ENCODE measurements at regions not wholly inside any gene's neighbourhood (a gene's known extent, or its start where the extent isn't known, plus 50 kb on each side); places are given as distances from the start of the nearest gene placed in this dataset.

DNA sequence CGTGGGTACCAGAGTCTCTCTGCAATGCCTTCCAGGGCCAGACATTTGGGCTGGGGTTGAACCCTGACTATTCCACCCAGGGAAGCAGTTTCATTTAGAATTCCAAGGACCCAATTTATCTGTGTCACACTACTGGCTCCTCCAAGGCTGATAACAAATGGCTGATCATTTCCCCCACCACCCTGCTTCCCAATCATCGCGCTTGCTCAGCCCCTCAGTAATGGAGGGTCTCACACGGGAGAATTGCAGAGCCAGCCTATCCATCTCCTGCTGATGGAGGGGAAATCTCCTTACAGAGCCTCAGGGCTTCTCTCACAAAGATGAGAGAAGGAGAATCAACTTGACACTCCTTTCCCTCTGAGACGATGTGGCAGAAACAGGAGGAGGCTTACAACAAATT, 78.4 kb upstream of the WSCD2 start (continued):
- TF ChIP-seq EP300 (IDR thresholded peaks at IDR 0.05; ENCODE audit: borderline replicate concordance in 1 of 2, low read depth in 1 of 2, low read length in 1 of 2), result no peak
- TF ChIP-seq, protein P1, sequence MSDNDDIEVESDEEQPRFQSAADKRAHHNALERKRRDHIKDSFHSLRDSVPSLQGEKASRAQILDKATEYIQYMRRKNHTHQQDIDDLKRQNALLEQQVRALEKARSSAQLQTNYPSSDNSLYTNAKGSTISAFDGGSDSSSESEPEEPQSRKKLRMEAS (IDR thresholded peaks at IDR 0.05; ENCODE audit: low read depth), result no peak
- no peak for TF ChIP-seq TAF1 (IDR thresholded peaks at IDR 0.05; ENCODE audit: borderline replicate concordance, low read depth, low read length)
- no peak for TF ChIP-seq RXRA (IDR thresholded peaks at IDR 0.05; ENCODE audit: borderline replicate concordance, low read depth)

DNA sequence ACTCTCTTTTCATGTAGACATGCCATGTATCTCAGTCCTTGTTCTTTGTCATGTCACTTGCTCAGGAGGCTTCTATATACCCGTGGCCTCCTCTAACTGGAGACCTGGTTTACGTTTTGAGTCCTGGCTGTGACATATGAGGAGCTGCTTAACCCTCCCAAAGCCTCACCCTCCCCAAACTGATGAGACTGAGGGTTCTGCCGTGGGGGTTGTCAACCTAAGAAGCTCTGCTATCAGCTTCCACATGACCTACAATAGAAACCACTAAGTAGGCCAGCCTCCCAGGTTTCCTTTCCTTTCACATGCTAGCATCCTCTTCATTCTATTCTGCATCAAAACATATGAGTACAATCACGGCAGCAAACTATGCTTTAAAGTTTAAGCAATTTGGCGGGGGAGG, 76.8 kb upstream of the WSCD2 start:
- no peaks in the 10 kb centered on the region for H4K20me1 ChIP-seq (ENCODE audit: insufficient read depth)

More for the DNA sequence above, 76.8 kb upstream of the WSCD2 start:
- Histone ChIP-seq H3K27ac (ENCODE audit: low read depth in 2 of 2, low read length in 1 of 2) (no peak overlapping the region), H3K9ac (no peak overlapping the region), H2AFZ (ENCODE audit: low read depth) (no peak overlapping the region), H3K36me3 (replicated peaks in 1 of 2; ENCODE audit: control insufficient read depth in 1 of 2, insufficient read depth in 2 of 2, low read length in 1 of 2) (no peaks in the 10 kb centered on the region), H3K4me1 (ENCODE audit: control insufficient read depth in 1 of 2, insufficient read depth in 2 of 2, low read depth in 1 of 2, low read length in 1 of 2) (peaks cover 0 to 10% of the 10 kb centered on the region in 2 experiments; a peak in 2 of 4 replicates), H3K79me2 (ENCODE audit: insufficient read depth) (no peaks in the 10 kb centered on the region), H3F3A (replicated peaks; ENCODE audit: insufficient read depth) (no peaks in the 10 kb centered on the region), H3K9me2 (no peaks in the 10 kb centered on the region), H3K9me3 (no peaks in the 10 kb centered on the region), H3K27me3 (ENCODE audit: insufficient read depth) (no peaks in the 10 kb centered on the region), H3K4me3 (ENCODE audit: low read depth in 2 of 2, low read length in 1 of 2) (no peak overlapping the region), H3K4me2 (no peak overlapping the region)
- WGBS (ENCODE audit: low lambda C conversion rate), result 22% methylated on average over 5 of the region's 5 CpGs
- ChIA-PET POLR2A (no interaction called here), CTCF (interaction anchor here (1.5 kb wide), 1 partner anchor 61 kb away, joined by 5 read pairs; no protein-coding TSS in a partner anchor)
- TF ChIP-seq RCOR1 (IDR thresholded peaks at IDR 0.05; ENCODE audit: low read length), result no peak
- TF ChIP-seq EZH2phosphoT487 (IDR thresholded peaks at IDR 0.05; ENCODE audit: borderline replicate concordance, low read depth), result no peak
- TF ChIP-seq, protein P2, sequence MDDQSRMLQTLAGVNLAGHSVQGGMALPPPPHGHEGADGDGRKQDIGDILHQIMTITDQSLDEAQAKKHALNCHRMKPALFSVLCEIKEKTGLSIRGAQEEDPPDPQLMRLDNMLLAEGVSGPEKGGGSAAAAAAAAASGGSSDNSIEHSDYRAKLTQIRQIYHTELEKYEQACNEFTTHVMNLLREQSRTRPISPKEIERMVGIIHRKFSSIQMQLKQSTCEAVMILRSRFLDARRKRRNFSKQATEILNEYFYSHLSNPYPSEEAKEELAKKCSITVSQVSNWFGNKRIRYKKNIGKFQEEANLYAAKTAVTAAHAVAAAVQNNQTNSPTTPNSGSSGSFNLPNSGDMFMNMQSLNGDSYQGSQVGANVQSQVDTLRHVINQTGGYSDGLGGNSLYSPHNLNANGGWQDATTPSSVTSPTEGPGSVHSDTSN (IDR thresholded peaks at IDR 0.05), result no peak
- TF ChIP-seq GABPA (IDR thresholded peaks at IDR 0.05; ENCODE audit: low read depth), result no peak
- TF ChIP-seq, protein P3, sequence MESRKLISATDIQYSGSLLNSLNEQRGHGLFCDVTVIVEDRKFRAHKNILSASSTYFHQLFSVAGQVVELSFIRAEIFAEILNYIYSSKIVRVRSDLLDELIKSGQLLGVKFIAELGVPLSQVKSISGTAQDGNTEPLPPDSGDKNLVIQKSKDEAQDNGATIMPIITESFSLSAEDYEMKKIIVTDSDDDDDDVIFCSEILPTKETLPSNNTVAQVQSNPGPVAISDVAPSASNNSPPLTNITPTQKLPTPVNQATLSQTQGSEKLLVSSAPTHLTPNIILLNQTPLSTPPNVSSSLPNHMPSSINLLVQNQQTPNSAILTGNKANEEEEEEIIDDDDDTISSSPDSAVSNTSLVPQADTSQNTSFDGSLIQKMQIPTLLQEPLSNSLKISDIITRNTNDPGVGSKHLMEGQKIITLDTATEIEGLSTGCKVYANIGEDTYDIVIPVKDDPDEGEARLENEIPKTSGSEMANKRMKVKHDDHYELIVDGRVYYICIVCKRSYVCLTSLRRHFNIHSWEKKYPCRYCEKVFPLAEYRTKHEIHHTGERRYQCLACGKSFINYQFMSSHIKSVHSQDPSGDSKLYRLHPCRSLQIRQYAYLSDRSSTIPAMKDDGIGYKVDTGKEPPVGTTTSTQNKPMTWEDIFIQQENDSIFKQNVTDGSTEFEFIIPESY (IDR thresholded peaks at IDR 0.05; ENCODE audit: borderline replicate concordance, low read depth), result no peak
- no peak for TF ChIP-seq USF2 (IDR thresholded peaks at IDR 0.05; ENCODE audit: borderline replicate concordance, low read depth, low read length)
- no peak for TF ChIP-seq FOXM1 (IDR thresholded peaks at IDR 0.05; ENCODE audit: low read depth)
- TF ChIP-seq ELF1 (IDR thresholded peaks at IDR 0.05), result no peak
- TF ChIP-seq POLR2AphosphoS5 (IDR thresholded peaks at IDR 0.05; ENCODE audit: low read depth, low read length), result no peak
- no peak for TF ChIP-seq RFX5 (IDR thresholded peaks at IDR 0.05; ENCODE audit: low read length)
- TF ChIP-seq NFIC (IDR thresholded peaks at IDR 0.05; ENCODE audit: borderline replicate concordance), result no peak
- TF ChIP-seq MEF2A (IDR thresholded peaks at IDR 0.05; ENCODE audit: borderline replicate concordance, low read depth), result no peak
- TF ChIP-seq, protein P4, sequence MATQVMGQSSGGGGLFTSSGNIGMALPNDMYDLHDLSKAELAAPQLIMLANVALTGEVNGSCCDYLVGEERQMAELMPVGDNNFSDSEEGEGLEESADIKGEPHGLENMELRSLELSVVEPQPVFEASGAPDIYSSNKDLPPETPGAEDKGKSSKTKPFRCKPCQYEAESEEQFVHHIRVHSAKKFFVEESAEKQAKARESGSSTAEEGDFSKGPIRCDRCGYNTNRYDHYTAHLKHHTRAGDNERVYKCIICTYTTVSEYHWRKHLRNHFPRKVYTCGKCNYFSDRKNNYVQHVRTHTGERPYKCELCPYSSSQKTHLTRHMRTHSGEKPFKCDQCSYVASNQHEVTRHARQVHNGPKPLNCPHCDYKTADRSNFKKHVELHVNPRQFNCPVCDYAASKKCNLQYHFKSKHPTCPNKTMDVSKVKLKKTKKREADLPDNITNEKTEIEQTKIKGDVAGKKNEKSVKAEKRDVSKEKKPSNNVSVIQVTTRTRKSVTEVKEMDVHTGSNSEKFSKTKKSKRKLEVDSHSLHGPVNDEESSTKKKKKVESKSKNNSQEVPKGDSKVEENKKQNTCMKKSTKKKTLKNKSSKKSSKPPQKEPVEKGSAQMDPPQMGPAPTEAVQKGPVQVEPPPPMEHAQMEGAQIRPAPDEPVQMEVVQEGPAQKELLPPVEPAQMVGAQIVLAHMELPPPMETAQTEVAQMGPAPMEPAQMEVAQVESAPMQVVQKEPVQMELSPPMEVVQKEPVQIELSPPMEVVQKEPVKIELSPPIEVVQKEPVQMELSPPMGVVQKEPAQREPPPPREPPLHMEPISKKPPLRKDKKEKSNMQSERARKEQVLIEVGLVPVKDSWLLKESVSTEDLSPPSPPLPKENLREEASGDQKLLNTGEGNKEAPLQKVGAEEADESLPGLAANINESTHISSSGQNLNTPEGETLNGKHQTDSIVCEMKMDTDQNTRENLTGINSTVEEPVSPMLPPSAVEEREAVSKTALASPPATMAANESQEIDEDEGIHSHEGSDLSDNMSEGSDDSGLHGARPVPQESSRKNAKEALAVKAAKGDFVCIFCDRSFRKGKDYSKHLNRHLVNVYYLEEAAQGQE (IDR thresholded peaks at IDR 0.05; ENCODE audit: low read depth, low read length), result no peak
- no peak for TF ChIP-seq JUND (IDR thresholded peaks at IDR 0.05)
- no peak for TF ChIP-seq EP300 (IDR thresholded peaks at IDR 0.05; ENCODE audit: borderline replicate concordance in 1 of 2, low read depth in 1 of 2, low read length in 1 of 2)
- TF ChIP-seq FOXJ3 (CRISPR knock-in tag; IDR thresholded peaks at IDR 0.05), result no peak
- DNase-seq, result no peak

Data from SK-N-SH (cell line).